ENCODE measurements at regions not wholly inside any gene's neighbourhood (a gene's known extent, or its start where the extent isn't known, plus 50 kb on each side); places are given as distances from the start of the nearest gene placed in this dataset.

DNA sequence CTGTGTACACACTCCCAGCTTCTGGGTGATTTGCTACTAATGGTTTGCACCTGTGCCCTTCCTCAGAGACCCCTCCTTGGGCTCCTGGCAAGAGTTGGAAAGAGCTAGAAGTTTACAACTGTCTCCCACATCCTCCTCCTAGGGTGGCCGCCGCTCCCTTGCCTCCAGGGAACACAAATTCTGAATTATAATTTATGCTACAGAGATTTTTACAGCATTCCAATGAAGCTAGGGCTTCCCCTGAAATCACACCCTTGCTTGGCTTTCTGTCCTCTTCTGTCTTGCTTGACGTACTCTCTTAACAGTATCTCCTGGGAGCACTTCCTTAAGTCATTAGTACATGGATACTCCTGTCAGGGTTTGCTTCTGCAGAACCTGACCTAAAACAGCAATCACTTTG is 180.2 kb downstream of the KCNA5 start:
- TF ChIP-seq, protein P1, sequence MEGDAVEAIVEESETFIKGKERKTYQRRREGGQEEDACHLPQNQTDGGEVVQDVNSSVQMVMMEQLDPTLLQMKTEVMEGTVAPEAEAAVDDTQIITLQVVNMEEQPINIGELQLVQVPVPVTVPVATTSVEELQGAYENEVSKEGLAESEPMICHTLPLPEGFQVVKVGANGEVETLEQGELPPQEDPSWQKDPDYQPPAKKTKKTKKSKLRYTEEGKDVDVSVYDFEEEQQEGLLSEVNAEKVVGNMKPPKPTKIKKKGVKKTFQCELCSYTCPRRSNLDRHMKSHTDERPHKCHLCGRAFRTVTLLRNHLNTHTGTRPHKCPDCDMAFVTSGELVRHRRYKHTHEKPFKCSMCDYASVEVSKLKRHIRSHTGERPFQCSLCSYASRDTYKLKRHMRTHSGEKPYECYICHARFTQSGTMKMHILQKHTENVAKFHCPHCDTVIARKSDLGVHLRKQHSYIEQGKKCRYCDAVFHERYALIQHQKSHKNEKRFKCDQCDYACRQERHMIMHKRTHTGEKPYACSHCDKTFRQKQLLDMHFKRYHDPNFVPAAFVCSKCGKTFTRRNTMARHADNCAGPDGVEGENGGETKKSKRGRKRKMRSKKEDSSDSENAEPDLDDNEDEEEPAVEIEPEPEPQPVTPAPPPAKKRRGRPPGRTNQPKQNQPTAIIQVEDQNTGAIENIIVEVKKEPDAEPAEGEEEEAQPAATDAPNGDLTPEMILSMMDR (IDR thresholded peaks at IDR 0.05; ENCODE audit: low read depth, low read length, missing input control): no peak
- TF ChIP-seq SP1 (IDR thresholded peaks at IDR 0.05) (no peak), RAD21 (IDR thresholded peaks at IDR 0.05) (no peak), EGR1 (IDR thresholded peaks at IDR 0.05; ENCODE audit: low read depth in 2 of 2) (no peak)
- TF ChIP-seq, protein P2, sequence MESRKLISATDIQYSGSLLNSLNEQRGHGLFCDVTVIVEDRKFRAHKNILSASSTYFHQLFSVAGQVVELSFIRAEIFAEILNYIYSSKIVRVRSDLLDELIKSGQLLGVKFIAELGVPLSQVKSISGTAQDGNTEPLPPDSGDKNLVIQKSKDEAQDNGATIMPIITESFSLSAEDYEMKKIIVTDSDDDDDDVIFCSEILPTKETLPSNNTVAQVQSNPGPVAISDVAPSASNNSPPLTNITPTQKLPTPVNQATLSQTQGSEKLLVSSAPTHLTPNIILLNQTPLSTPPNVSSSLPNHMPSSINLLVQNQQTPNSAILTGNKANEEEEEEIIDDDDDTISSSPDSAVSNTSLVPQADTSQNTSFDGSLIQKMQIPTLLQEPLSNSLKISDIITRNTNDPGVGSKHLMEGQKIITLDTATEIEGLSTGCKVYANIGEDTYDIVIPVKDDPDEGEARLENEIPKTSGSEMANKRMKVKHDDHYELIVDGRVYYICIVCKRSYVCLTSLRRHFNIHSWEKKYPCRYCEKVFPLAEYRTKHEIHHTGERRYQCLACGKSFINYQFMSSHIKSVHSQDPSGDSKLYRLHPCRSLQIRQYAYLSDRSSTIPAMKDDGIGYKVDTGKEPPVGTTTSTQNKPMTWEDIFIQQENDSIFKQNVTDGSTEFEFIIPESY (IDR thresholded peaks at IDR 0.05): no peak
